ENCODE measurements at regions not wholly inside any gene's neighbourhood (a gene's known extent, or its start where the extent isn't known, plus 50 kb on each side); places are given as distances from the start of the nearest gene placed in this dataset.

GRCh38 chr1:34500451-34500850, 254.4 kb upstream of the GJB5 start:
- H3K9ac ChIP-seq = no peak overlapping the region
- no peaks in the 10 kb centered on the region for H3F3A ChIP-seq (ENCODE audit: insufficient read depth)
- H3K9me3 ChIP-seq (ENCODE audit: low read depth) = no peaks in the 10 kb centered on the region
- H4K20me1 ChIP-seq (ENCODE audit: insufficient read depth) = no peaks in the 10 kb centered on the region
- no peak for TF ChIP-seq EZH2phosphoT487 (IDR thresholded peaks at IDR 0.05; ENCODE audit: insufficient read depth, low read depth)
- TF ChIP-seq EZH2 (IDR thresholded peaks at IDR 0.05; ENCODE audit: insufficient read depth, poor library complexity, severe bottlenecking) = no peak
- no peak overlapping the region for H3K4me2 ChIP-seq (ENCODE audit: unreplicated experiment)
- no peak overlapping the region for H3K4me3 ChIP-seq
- no peaks in the 10 kb centered on the region for H3K79me2 ChIP-seq (ENCODE audit: insufficient read depth)
- no peak overlapping the region for H2AFZ ChIP-seq
- no peaks in the 10 kb centered on the region for H3K27me3 ChIP-seq (replicated peaks; ENCODE audit: insufficient read depth)
- H3K27ac ChIP-seq = no peak overlapping the region
- no peaks in the 10 kb centered on the region for H3K36me3 ChIP-seq (ENCODE audit: low read depth)
- WGBS, 2 experiments (ENCODE audit: low coverage in 1 of 2, low lambda C conversion rate in 2 of 2, missing lambda C conversion rate in 2 of 2) = 6 to 8% methylated on average over 6 of the region's 6 CpGs
- H3K4me1 ChIP-seq (ENCODE audit: insufficient read depth) = no peaks in the 10 kb centered on the region
- in situ Hi-C loops (cut with MboI) = no loop called here
- no peaks in the 10 kb centered on the region for H3K9me2 ChIP-seq (ENCODE audit: insufficient read depth)
- DNase-seq = peak; percentile 48

- Histone ChIP-seq H3K4me2 (ENCODE audit: unreplicated experiment) (no peak overlapping the region), H3K4me1 (ENCODE audit: insufficient read depth) (no peaks in the 10 kb centered on the region), H3K9me2 (ENCODE audit: insufficient read depth) (no peaks in the 10 kb centered on the region), H3K4me3 (no peak overlapping the region), H2AFZ (no peak overlapping the region), H4K20me1 (ENCODE audit: insufficient read depth) (no peaks in the 10 kb centered on the region), H3K36me3 (ENCODE audit: low read depth) (no peaks in the 10 kb centered on the region), H3K27me3 (replicated peaks; ENCODE audit: insufficient read depth) (no peaks in the 10 kb centered on the region), H3F3A (ENCODE audit: insufficient read depth) (no peaks in the 10 kb centered on the region), H3K79me2 (ENCODE audit: insufficient read depth) (no peaks in the 10 kb centered on the region), H3K9me3 (ENCODE audit: low read depth) (no peaks in the 10 kb centered on the region), H3K9ac (no peak overlapping the region), H3K27ac (no peak overlapping the region)
- in situ Hi-C loops (cut with MboI) = no loop called here
- DNase-seq = no peak
- TF ChIP-seq EZH2phosphoT487 (IDR thresholded peaks at IDR 0.05; ENCODE audit: insufficient read depth, low read depth) (no peak), EZH2 (IDR thresholded peaks at IDR 0.05; ENCODE audit: insufficient read depth, poor library complexity, severe bottlenecking) (no peak)
Measured at GRCh38 chr1:34511802-34512201, 243.0 kb upstream of the GJB5 start.

- TF ChIP-seq EZH2phosphoT487 (IDR thresholded peaks at IDR 0.05; ENCODE audit: insufficient read depth, low read depth) (no peak), EZH2 (IDR thresholded peaks at IDR 0.05; ENCODE audit: insufficient read depth, poor library complexity, severe bottlenecking) (no peak)
- DNase-seq = peak; percentile 1
- Histone ChIP-seq H3F3A (ENCODE audit: insufficient read depth) (no peaks in the 10 kb centered on the region), H3K27ac (no peak overlapping the region), H3K79me2 (ENCODE audit: insufficient read depth) (no peaks in the 10 kb centered on the region), H3K36me3 (ENCODE audit: low read depth) (no peaks in the 10 kb centered on the region), H2AFZ (no peak overlapping the region), H3K9me2 (ENCODE audit: insufficient read depth) (no peaks in the 10 kb centered on the region), H3K4me1 (ENCODE audit: insufficient read depth) (no peaks in the 10 kb centered on the region), H3K9ac (no peak overlapping the region), H3K4me2 (ENCODE audit: unreplicated experiment) (no peak overlapping the region), H3K27me3 (replicated peaks; ENCODE audit: insufficient read depth) (peaks cover 5% of the 10 kb centered on the region; the same call in 1 of the 2 replicates), H3K4me3 (no peak overlapping the region), H3K9me3 (ENCODE audit: low read depth) (no peaks in the 10 kb centered on the region), H4K20me1 (ENCODE audit: insufficient read depth) (no peaks in the 10 kb centered on the region)
- 28 to 30% methylated on average over 4 of the region's 4 CpGs for WGBS, 2 experiments (ENCODE audit: low coverage in 1 of 2, low lambda C conversion rate in 2 of 2, missing lambda C conversion rate in 2 of 2)
- in situ Hi-C loops (cut with MboI) = no loop called here
Measured at GRCh38 chr1:34518146-34518699, 236.6 kb upstream of the GJB5 start.

DNA sequence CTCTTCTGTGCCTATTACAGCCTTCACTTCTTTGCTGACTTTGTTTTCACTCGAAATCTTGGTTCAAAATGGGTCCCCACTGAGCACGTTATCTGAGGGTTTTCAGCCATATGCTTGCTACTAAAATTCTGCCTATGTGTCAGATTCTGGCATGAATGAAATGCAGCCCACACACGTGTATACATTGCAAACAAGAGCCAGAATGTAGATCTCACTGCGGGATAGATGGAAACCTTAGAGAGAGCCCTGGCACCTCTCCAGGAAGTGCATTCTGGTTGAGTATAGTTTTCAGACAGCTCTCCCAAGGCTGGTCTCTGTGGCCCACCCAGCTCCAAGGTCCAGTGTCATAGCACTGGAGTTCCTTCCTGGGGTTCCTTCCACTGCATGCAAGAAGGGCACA, 234.7 kb upstream of the GJB5 start:
- 4 to 5% methylated on average over 4 of the region's 4 CpGs for WGBS, 2 experiments (ENCODE audit: low coverage in 1 of 2, low lambda C conversion rate in 2 of 2, missing lambda C conversion rate in 2 of 2)
- in situ Hi-C loops (cut with MboI) = no loop called here

DNA sequence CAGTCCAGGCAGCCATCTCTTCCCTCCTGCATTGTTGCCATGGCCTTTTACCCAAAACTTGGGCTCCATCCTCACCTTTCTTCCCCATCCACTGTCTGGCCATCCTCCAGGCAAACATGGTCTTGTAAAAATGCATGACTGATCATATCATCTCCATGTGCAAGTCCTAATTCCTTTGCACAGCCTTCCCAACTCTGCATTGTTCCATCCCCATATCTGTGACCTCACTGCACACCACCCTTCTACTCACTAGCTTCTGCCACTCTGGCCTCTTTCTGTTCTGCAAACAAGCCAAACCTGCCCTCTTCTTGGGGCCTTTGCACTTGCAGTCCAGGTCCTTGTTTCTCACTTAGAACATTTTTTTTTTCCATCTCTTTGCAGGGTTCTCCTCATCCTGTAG, 230.1 kb upstream of the GJB5 start:
- H3K27me3 ChIP-seq (replicated peaks; ENCODE audit: insufficient read depth) = peaks cover 5% of the 10 kb centered on the region; the same call in 1 of the 2 replicates
- H3K9ac ChIP-seq = no peak overlapping the region
- in situ Hi-C loops (cut with MboI) = no loop called here
- no peaks in the 10 kb centered on the region for H3F3A ChIP-seq (ENCODE audit: insufficient read depth)
- H3K79me2 ChIP-seq (ENCODE audit: insufficient read depth) = no peaks in the 10 kb centered on the region
- H3K27ac ChIP-seq = no peak overlapping the region
- no peaks in the 10 kb centered on the region for H3K9me3 ChIP-seq (ENCODE audit: low read depth)
- H4K20me1 ChIP-seq (ENCODE audit: insufficient read depth) = no peaks in the 10 kb centered on the region
- TF ChIP-seq EZH2phosphoT487 (IDR thresholded peaks at IDR 0.05; ENCODE audit: insufficient read depth, low read depth) (no peak), EZH2 (IDR thresholded peaks at IDR 0.05; ENCODE audit: insufficient read depth, poor library complexity, severe bottlenecking) (no peak)
- H3K4me1 ChIP-seq (ENCODE audit: insufficient read depth) = no peaks in the 10 kb centered on the region
- no peaks in the 10 kb centered on the region for H3K9me2 ChIP-seq (ENCODE audit: insufficient read depth)
- no peak overlapping the region for H3K4me3 ChIP-seq
- no peak overlapping the region for H2AFZ ChIP-seq
- no peak overlapping the region for H3K4me2 ChIP-seq (ENCODE audit: unreplicated experiment)
- no peaks in the 10 kb centered on the region for H3K36me3 ChIP-seq (ENCODE audit: low read depth)
- no peak for DNase-seq

More for the DNA sequence above, 234.7 kb upstream of the GJB5 start:
- H3K4me2 ChIP-seq (ENCODE audit: unreplicated experiment) = no peak overlapping the region
- no peak overlapping the region for H3K27ac ChIP-seq
- H3K36me3 ChIP-seq (ENCODE audit: low read depth) = no peaks in the 10 kb centered on the region
- H2AFZ ChIP-seq = no peak overlapping the region
- H3K4me3 ChIP-seq = no peak overlapping the region
- no peaks in the 10 kb centered on the region for H3K9me3 ChIP-seq (ENCODE audit: low read depth)
- H3K9me2 ChIP-seq (ENCODE audit: insufficient read depth) = no peaks in the 10 kb centered on the region
- H3K79me2 ChIP-seq (ENCODE audit: insufficient read depth) = no peaks in the 10 kb centered on the region
- TF ChIP-seq EZH2 (IDR thresholded peaks at IDR 0.05; ENCODE audit: insufficient read depth, poor library complexity, severe bottlenecking) (no peak), EZH2phosphoT487 (IDR thresholded peaks at IDR 0.05; ENCODE audit: insufficient read depth, low read depth) (no peak)
- no peaks in the 10 kb centered on the region for H3K4me1 ChIP-seq (ENCODE audit: insufficient read depth)
- H4K20me1 ChIP-seq (ENCODE audit: insufficient read depth) = no peaks in the 10 kb centered on the region
- H3F3A ChIP-seq (ENCODE audit: insufficient read depth) = no peaks in the 10 kb centered on the region
- H3K9ac ChIP-seq = no peak overlapping the region
- no peak for DNase-seq
- peaks cover 5% of the 10 kb centered on the region; the same call in 1 of the 2 replicates for H3K27me3 ChIP-seq (replicated peaks; ENCODE audit: insufficient read depth)
